Left ventricle myocardium superior (tissue), 1 donor: ENCODE measurements at regions not wholly inside any gene's neighbourhood (a gene's known extent, or its start where the extent isn't known, plus 50 kb on each side); places are given as distances from the start of the nearest gene placed in this dataset.
A peak's percentile ranks its signal among the peaks of the same experiment; 100 is the strongest.
"Not testable (repeated sequence)": the region's sequence is repeated elsewhere in the genome, so short reads cannot be mapped to it uniquely, and the experiment has no call there.

Experiments used
- ATAC-seq: fragments of 200-7000 bp; cut with Tn5 transposase; one replicate; pipeline ENCODE4 v1.9.1; 2020; ENCODE audit warnings: mild to moderate bottlenecking, moderate library complexity
- DNase-seq: peaks from one replicate; pipeline ENCODE4 v3.0.0-alpha.2; 2020
- intact Hi-C: fragments of 100-400 bp; cut with micrococcal nuclease; formaldehyde crosslinking; loops from one replicate; pipeline ENCODE4 v1.11.0; 2022
- donor health status: DM: no; HTN: yes; CAD: no; lungs with severe emphysema.

DNA sequence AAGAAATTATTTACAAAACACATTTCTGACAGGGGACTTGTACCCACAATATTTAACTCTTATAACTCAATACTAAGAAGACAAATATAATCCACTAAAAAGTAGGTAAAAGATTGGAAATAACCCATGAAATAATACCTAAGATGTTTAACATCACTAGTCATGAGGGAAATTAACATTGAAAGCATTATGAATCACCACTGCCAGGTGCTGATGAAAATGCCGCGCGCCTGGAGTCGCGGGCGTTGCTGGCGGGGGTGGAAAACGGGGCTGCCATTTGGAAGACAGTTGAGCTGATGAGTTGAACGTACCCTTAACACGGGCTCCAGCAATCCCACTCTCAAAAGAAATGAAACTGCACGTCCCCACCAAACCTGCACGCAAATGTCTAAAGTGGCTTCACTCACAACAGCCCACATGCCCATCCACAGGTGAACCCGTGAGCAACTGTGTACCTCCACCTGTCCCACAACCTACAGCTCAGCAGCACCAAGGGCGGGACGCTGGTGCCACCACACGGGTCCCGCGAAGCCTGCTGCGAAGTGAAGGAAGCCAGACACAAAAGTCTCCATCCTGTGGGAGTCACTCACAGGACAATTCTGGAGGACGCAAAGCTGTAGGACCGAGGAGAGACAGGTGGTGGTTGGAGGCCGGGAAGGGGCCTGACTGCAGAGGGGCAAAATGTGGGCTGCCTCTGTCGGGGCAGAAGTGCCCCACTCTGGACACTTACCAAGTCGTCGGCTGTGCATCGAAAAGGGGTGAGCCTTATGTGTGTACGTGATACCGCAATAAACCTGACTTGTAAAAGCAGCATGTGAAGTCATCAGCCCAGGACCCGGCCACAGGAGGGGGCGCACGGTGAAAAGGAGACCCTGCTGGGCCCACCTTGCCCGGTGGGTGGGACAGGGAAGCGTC is 199.5 kb upstream of the ZNF469 start:
- intact Hi-C loops, ATAC-seq, DNase-seq: not testable (repeated sequence)

GRCh38 chr16:88184053-88184452 is 198.7 kb upstream of the ZNF469 start:
- ATAC-seq, DNase-seq, intact Hi-C loops: not testable (repeated sequence)

GRCh38 chr16:88184566-88185355 is 198.0 kb upstream of the ZNF469 start:
- ATAC-seq, DNase-seq, intact Hi-C loops: not testable (repeated sequence)

GRCh38 chr16:88185406-88185805 is 197.4 kb upstream of the ZNF469 start:
- ATAC-seq, DNase-seq, intact Hi-C loops: not testable (repeated sequence)

DNA sequence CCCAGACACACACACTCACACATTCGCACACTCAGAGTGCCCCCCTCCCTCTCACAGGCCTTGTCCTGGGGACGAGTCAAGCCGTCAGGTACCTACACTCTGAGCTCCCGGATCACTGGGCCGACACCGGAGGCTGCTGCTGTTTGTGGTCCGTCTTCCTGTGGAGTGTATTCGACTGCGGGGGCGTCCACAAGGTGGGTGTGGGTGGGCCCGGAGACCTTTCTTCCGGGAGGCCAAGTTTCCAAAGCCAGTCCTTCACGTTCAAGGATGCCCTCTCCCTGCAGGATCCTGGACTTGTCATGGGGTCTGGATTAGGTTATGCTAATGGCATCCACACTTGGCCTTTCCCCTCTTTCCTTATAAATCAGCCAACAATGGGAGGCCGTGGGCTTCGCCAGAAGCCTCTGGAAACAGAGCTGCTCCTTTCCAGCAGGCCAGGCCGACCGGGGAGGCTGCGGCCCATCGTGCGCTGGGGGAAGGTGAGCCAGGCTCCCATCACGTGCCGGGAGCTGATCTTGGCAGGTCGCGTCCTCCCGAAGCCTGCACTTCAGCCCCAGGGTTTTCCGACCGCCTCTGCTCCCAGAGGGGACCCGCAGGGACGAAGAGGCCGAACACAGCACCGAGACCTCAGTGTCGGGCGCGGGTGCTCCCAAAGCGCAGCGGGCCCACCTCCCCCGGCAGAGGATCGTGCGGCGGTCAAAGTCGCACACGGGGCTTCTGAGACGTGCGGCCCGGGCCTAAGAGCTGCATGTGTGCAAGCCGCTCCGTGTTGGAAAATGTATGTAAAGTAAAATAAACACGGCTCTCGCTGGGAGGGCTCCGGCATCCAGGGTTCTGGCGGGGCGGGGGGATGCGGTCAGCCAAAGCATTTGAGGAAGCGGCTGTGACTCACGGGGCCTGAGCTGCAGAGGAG is 196.5 kb upstream of the ZNF469 start:
- DNase-seq, intact Hi-C loops: not testable (repeated sequence)
- ATAC-seq: peak; percentile 15

DNA sequence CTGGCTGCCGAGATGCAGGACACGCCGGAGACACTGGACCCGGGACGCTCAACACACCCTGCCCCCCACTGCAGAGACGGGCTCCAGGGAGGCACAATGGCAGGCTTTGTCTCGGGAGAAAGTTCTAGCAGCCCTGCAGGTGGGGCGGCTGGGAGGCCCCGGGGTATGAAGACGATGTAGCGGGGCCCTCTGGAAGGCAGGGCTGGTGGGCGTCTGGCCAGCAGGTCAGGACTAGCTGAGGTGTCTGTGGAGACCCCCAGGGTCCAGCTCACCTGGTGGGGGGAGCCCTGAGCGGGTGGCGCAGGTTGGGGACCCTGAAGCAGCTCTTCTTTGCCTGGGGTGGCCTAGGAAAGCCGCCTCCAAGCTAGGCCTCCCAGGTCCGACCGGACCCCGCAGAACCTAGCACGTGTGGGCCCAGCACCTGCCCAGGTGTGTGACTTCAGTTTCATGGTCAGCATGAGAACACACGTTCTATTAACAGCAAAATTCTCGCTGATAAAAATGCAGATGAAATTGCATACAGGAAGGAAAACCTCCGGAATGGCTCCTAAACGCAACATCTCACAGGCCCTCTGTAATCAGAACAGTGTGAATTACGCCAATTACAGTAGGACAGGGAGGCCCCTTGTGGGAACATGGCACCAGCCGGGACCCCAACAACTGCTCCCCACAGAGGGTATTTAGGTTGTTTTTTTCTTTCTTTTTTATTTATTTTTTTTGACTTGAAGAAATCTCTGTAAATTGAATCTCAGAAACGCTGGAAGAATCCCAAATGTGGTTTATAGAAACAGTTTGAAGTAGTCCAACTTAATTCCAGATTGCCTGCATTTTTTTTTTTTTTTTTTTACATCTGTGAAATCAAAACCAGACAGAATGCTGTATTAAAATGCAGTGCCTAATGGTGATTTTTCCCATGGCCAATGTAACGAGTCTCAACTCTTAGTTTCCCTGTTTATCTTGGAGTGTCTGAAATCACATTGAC is 195.6 kb upstream of the ZNF469 start:
- peak; percentile 51 for ATAC-seq
- DNase-seq, intact Hi-C loops: not testable (repeated sequence)

- ATAC-seq, DNase-seq, intact Hi-C loops: not testable (repeated sequence)
These were observed 194.4 kb upstream of the ZNF469 start for GRCh38 chr16:88188171-88188895.

DNA sequence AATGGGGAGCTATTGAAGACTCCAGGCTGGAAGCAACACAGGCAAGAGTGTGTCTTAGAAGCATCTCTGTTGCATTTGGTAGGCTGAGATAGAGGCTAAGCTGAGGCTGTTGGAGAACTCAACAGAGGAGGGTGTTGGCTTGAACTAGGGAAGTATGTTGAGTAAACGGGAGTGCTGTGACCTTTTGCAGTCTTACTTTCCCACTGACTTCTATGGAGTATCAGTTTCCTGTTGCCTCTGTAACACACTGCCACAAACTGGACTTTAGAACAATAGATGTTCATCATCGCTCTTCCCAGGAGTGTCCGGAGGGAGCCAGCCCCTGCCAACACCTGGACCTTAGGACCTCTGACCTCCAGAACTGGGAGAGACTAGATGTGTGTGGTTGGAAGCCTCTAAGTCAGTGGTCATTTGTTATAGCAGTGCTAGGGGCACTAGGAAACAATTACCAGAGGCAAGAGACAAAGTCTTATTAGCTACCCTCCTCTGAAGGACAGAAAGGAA is 192.1 kb upstream of the ZNF469 start:
- ATAC-seq, DNase-seq, intact Hi-C loops: not testable (repeated sequence)

GRCh38 chr16:88191168-88191567 is 191.6 kb upstream of the ZNF469 start:
- DNase-seq, intact Hi-C loops, ATAC-seq: not testable (repeated sequence)

- ATAC-seq (no peak), DNase-seq (no peak)
- intact Hi-C loops: no loop called here
These were observed 190.2 kb upstream of the ZNF469 start for GRCh38 chr16:88192601-88193000.

DNA sequence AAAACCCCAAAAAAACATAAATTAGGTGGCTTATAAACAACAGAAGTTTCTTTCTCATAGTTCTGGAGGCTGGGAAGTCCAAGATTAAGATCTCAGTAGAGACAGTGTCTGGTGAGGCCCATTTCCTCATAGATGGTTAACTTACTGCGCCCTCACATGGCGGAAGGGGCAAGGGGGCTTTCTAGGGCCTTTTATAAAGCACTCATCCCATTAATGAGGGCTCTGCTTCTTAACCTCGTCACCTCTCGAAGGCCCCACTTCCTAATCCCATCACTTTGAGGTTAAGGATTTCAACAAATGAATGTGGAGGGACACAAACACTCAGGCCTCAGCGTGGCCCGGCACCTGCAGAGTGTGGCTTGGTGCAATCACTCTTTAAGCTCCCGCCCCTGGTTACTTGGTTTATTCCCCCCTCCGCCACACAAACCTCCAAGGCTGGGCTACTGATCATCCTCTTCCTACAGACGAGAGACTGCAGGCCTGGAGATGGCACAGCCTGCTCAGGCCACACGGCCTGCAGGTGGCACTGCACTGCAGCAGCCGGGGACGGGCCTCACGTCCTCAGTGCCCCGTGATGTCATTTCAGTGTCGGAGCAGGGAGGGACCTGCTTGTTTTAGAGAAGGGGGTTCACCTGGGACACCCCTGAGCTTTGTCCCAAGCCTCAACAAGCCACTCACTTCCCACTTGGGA is 188.9 kb upstream of the ZNF469 start:
- peak; percentile 82 for DNase-seq
- peak; percentile 95 for ATAC-seq
- intact Hi-C loops: not testable (repeated sequence)

DNA sequence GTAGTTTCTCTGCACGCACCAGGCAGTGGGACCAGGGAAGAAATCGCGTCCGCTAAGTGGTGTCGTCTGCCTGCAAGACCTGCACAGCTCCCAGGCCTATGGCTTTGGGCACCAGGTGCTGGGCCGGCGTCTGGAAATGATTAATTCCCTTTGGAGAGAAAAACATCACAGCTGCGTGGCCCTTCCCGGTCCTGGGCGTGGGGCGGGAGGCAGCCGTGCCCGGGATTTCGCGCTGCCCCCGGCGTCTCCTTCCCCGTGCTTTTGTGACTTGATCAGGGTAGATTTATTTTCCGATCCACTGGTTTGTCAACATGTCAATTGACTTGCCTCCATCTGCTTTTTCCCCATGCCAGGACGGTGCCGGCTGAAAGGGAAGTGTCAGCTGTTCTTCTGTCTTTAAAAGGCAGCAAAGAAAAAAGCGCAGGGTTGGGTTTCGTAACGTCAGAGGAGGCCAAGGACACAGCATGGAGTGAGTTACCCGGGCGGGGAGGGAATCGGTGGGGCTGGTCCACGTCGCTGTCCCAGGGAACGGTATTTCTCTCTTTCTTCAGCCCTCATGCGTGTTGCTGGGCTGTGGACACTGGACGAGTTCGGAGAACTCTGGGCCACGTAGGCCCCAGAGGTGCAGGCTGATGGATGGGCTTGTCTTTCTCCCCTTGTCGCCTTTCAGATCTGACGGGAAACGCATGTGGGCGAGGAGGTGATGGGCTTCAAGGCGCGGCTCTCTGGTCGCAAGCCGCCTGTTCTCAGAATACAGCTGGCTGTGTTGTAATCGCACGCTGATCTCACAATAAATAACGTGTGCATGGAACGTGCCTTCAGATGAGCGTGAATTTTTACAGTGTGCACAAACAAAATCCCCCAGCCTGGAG is 188.1 kb upstream of the ZNF469 start:
- no peak for DNase-seq
- intact Hi-C loops: no loop called here
- peak; percentile 13 for ATAC-seq

DNA sequence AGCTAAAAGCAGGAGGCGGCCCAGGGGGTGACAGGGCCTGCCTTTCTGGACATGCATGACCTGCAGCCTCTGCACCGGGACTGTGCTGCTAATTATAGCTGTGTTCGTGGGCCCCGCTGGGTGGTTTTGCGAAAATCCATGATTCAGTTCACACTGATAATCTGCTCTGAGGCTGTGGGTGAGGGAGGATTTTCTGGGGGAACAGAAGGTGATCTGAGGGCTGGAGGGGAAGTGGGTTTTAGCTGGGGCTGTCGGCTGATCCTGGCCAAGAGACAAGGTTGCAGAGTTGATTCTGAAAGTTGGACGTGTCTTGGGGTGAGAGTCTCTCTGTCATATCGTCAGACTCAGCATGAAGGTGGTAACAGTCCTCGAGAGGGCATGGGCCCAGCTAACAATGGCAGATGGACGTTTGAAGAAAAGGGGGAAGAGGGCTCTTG is 187.5 kb upstream of the ZNF469 start:
- intact Hi-C loops: no loop called here
- ATAC-seq (no peak), DNase-seq (no peak)

DNA sequence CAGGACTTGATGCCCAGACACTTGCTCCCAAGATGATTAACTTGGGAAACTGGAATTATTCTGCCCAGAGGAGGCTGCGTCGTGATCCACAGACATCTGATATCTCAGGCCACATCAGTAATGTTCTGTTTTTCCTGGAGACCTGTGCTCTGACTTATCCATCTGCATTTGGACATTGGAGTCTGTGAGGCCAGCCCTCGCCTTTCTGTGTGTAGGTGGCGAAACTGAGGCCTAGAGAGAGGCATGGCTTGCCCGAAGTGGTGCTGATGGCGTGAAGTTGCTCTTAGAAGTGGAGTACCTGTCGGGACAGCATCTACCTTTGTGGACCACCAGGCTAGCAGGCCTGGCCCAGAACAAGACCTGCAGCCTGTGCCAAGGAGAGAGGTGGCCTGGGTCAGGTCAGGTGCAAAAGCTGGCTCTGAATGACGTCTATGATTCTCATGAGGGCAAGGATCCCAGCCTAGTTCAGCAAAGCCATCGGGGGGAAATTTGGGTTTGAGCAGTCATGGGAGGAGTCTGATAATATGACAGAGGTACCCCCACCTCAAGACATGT is 186.8 kb upstream of the ZNF469 start:
- intact Hi-C loops: no loop called here
- ATAC-seq: no peak
- DNase-seq: no peak
